GM12865 (cell line): ENCODE measurements at regions not wholly inside any gene's neighbourhood (a gene's known extent, or its start where the extent isn't known, plus 50 kb on each side); places are given as distances from the start of the nearest gene placed in this dataset.
A peak's percentile ranks its signal among the peaks of the same experiment; 100 is the strongest.
"Not testable (repeated sequence)": the region's sequence is repeated elsewhere in the genome, so short reads cannot be mapped to it uniquely, and the experiment has no call there.

Source experiments
- DNase-seq: peaks from one replicate; pipeline ENCODE4 v3.0.0; 2010; ENCODE audit warnings: low read depth
- H3K4me3 ChIP-seq: 2 replicates; pipeline ENCODE4 v1.5.1; 2011; ENCODE audit warnings: mild to moderate bottlenecking, low read depth, low read length, control low read depth
- CTCF ChIP-seq: IDR thresholded peaks from 2 replicates; pipeline ENCODE4 v1.5.1; 2011; ENCODE audit warnings: low read length, control low read depth, low read depth, inconsistent platforms; ENCODE audit not compliant: insufficient read depth; ENCODE audit errors: missing control alignments

- DNase-seq, result no peak
- no peak for TF ChIP-seq CTCF
- no peak overlapping the region for H3K4me3 ChIP-seq
Observed at GRCh38 chr22:26939466-26939865, 282.1 kb downstream of the MIAT start.

GRCh38 chr22:26941896-26942636, 284.7 kb downstream of the MIAT start:
- no peak overlapping the region for H3K4me3 ChIP-seq
- DNase-seq, result no peak
- no peak for TF ChIP-seq CTCF

GRCh38 chr22:26942637-26942957, 285.2 kb downstream of the MIAT start:
- no peak for TF ChIP-seq CTCF
- no peak overlapping the region for H3K4me3 ChIP-seq
- DNase-seq, result no peak

GRCh38 chr22:26945565-26945964, 288.2 kb downstream of the MIAT start:
- no peak for TF ChIP-seq CTCF
- no peak for DNase-seq
- H3K4me3 ChIP-seq, result no peak overlapping the region

GRCh38 chr22:26949193-26949592, 291.8 kb downstream of the MIAT start:
- H3K4me3 ChIP-seq, result no peak overlapping the region
- TF ChIP-seq CTCF, result no peak
- peak; percentile 12 for DNase-seq

- DNase-seq, H3K4me3 ChIP-seq: not testable (repeated sequence)
Observed at GRCh38 chr22:26951139-26951538, 293.8 kb downstream of the MIAT start.

- no peak for DNase-seq
- no peak overlapping the region for H3K4me3 ChIP-seq
- TF ChIP-seq CTCF, result no peak
Observed at GRCh38 chr22:26952004-26952403, 294.6 kb downstream of the MIAT start.
